Adrenal gland (tissue), 9 donors: ENCODE measurements at regions not wholly inside any gene's neighbourhood (a gene's known extent, or its start where the extent isn't known, plus 50 kb on each side); places are given as distances from the start of the nearest gene placed in this dataset.
"Not testable (repeated sequence)": the region's sequence is repeated elsewhere in the genome, so short reads cannot be mapped to it uniquely, and the experiment has no call there.

Source experiments
- DNase-seq, 7 donors: peaks; one replicate each; pipeline ENCODE4 v3.0.0-alpha.2; 2019 to 2020
- H3K27ac ChIP-seq, 5 donors: fragments of 200-600 bp; sonication (generic) in 4 of 5; 1 replicate in 3 of 5; 2 replicates in 2 of 5; pipeline versions ENCODE4 v1.5.1 to v1.8.0; 2016 to 2020; ENCODE audit warnings: mild to moderate bottlenecking in 1 of 5
- H3K27me3 ChIP-seq: fragments of 200-600 bp; 2 replicates; pipeline ENCODE4 v1.8.0; 2021
- H3K36me3 ChIP-seq, 2 donors: fragments of 200-600 bp; replicated peaks in 1 of 2; 1 replicate in 1 of 2; 2 replicates in 1 of 2; pipeline versions ENCODE4 v1.5.1 to v1.8.0; 2018 to 2022
- H3K4me1 ChIP-seq, 2 donors: fragments of 200-600 bp; replicated peaks in 1 of 2; 1 replicate in 1 of 2; 2 replicates in 1 of 2; pipeline versions ENCODE4 v1.5.1 to v1.8.0; 2018 to 2021
- H3K4me3 ChIP-seq, 4 donors: fragments of 200-600 bp; sonication (generic) in 3 of 4; one replicate each; pipeline ENCODE4 v1.5.1; 2016 to 2018
- H3K9me3 ChIP-seq, 3 donors: fragments of 200-600 bp; sonication (generic) in 1 of 3; replicated peaks in 1 of 3; 1 replicate in 2 of 3; 2 replicates in 1 of 3; pipeline versions ENCODE4 v1.5.1 to v1.8.0; 2016 to 2021
- POLR2A ChIP-seq, 2 donors: fragments of 450-650 bp; IDR thresholded peaks; one replicate each; pipeline ENCODE4 v1.6.1; 2017; ENCODE audit warnings: antibody characterized with exemption in 2 of 2, mild to moderate bottlenecking in 2 of 2, moderate library complexity in 1 of 2
- WGBS, 4 donors: extraction: QIAGEN DNeasy Blood & Tissue Kit in 2 of 4; methylation state at CpG; one replicate each; pipeline versions ENCODE4 v1.1.5 to v1.1.7; 2013 to 2017; 5-methylcytosine and 5-hydroxymethylcytosine counted together
- intact Hi-C, 2 donors: fragments of 100-400 bp; cut with DNase I; formaldehyde crosslinking; loops; one replicate each; pipeline versions ENCODE4 v1.14.1 to v1.15.0; 2022 to 2023
- TF ChIP-seq, protein P1 (sequence below), 6 experiments: fragments of 450-650 bp in 4 of 6; fragments of 200-600 bp in 2 of 6; sonication (generic) in 1 of 6; IDR thresholded peaks; 1 replicate in 5 of 6; 2 replicates in 1 of 6; pipeline versions ENCODE4 v1.5.1 to v1.8.0; 2016 to 2021; ENCODE audit warnings: antibody characterized with exemption in 6 of 6, mild to moderate bottlenecking in 2 of 6, moderate library complexity in 1 of 6
- donor health status: healthy with polysubstance abuse.
- donor health status: Bipolar disorder and iron deficiency.
- donor health status: DM: yes; HTN: yes; CAD: no.
- donor health status: DM: no; HTN: no; CAD: no.
- donor health status: DM: no; HTN: no; CAD: no.

GRCh38 chr1:181181792-181182585 is 93.5 kb downstream of the IER5 start:
- no peaks in the 10 kb centered on the region for H3K9me3 ChIP-seq
- TF ChIP-seq POLR2A (IDR thresholded peaks at IDR 0.05): no peak
- TF ChIP-seq, protein P1, sequence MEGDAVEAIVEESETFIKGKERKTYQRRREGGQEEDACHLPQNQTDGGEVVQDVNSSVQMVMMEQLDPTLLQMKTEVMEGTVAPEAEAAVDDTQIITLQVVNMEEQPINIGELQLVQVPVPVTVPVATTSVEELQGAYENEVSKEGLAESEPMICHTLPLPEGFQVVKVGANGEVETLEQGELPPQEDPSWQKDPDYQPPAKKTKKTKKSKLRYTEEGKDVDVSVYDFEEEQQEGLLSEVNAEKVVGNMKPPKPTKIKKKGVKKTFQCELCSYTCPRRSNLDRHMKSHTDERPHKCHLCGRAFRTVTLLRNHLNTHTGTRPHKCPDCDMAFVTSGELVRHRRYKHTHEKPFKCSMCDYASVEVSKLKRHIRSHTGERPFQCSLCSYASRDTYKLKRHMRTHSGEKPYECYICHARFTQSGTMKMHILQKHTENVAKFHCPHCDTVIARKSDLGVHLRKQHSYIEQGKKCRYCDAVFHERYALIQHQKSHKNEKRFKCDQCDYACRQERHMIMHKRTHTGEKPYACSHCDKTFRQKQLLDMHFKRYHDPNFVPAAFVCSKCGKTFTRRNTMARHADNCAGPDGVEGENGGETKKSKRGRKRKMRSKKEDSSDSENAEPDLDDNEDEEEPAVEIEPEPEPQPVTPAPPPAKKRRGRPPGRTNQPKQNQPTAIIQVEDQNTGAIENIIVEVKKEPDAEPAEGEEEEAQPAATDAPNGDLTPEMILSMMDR (IDR thresholded peaks at IDR 0.05): no peak
- H3K27ac ChIP-seq: no peak overlapping the region
- 74 to 79% (median 76%) methylated on average over 11 of the region's 11 CpGs for WGBS, 4 donors
- intact Hi-C loops: no loop called here
- peak in 2 of 7 donors; percentile 11 to 39 for DNase-seq
- no peaks in the 10 kb centered on the region for H3K36me3 ChIP-seq
- no peaks in the 10 kb centered on the region for H3K27me3 ChIP-seq
- no peaks in the 10 kb centered on the region for H3K4me1 ChIP-seq
- no peak overlapping the region for H3K4me3 ChIP-seq

DNA sequence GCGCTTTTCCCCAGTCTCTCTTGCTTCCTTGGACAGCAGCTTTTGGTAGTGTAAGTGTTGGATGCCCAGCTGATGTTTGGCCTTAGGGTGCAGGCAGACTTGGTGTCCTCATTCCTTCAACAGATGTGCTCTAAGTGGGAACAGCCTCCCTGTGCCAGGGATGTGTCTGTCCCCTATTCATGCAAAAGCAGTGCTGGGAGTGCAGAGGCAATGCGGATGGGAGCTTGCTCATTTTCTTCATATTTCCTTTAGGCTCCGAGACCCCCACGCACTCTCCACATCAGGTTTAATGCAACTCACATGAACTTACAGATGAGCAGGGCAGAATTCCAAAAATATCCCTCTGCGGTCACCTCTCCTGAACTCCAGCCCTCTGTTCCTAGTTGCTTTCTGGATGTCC is 96.1 kb downstream of the IER5 start:
- Histone ChIP-seq H3K36me3 (no peaks in the 10 kb centered on the region), H3K4me1 (no peaks in the 10 kb centered on the region), H3K27me3 (peaks cover 3% of the 10 kb centered on the region), H3K27ac (no peak overlapping the region), H3K9me3 (no peaks in the 10 kb centered on the region), H3K4me3 (no peak overlapping the region)
- peak in 2 of 7 donors; percentile 3 to 40 for DNase-seq
- intact Hi-C loops: no loop called here
- 79 to 90% (median 84%) methylated on average over 4 to 5 of the region's 5 CpGs for WGBS, 4 donors
- no peak for TF ChIP-seq POLR2A (IDR thresholded peaks at IDR 0.05)
- TF ChIP-seq, protein P1 (IDR thresholded peaks at IDR 0.05): no peak

- DNase-seq: peak in 1 of 7 donors; percentile 37
- H3K27ac ChIP-seq: no peak overlapping the region
- 42 to 53% (median 48%) methylated on average over 3 of the region's 3 CpGs for WGBS, 4 donors
- no peak overlapping the region for H3K4me3 ChIP-seq
- TF ChIP-seq POLR2A (IDR thresholded peaks at IDR 0.05): no peak
- TF ChIP-seq, protein P1 (IDR thresholded peaks at IDR 0.05): no peak
- H3K36me3 ChIP-seq: no peaks in the 10 kb centered on the region
- intact Hi-C loops: no loop called here
- peaks cover 3% of the 10 kb centered on the region for H3K27me3 ChIP-seq
- H3K4me1 ChIP-seq: no peaks in the 10 kb centered on the region
- H3K9me3 ChIP-seq: no peaks in the 10 kb centered on the region
These were observed 97.0 kb downstream of the IER5 start for GRCh38 chr1:181185461-181185860.

- H3K4me1 ChIP-seq, DNase-seq, H3K9me3 ChIP-seq, intact Hi-C loops, H3K36me3 ChIP-seq, H3K27ac ChIP-seq, H3K27me3 ChIP-seq, H3K4me3 ChIP-seq: not testable (repeated sequence)
- WGBS, 4 donors: 68 to 76% (median 72%) methylated on average over 4 of the region's 4 CpGs
These were observed 97.6 kb downstream of the IER5 start for GRCh38 chr1:181186133-181186532.
